Osteocyte (in vitro differentiated cells): ENCODE measurements at regions not wholly inside any gene's neighbourhood (a gene's known extent, or its start where the extent isn't known, plus 50 kb on each side); places are given as distances from the start of the nearest gene placed in this dataset.
A peak's percentile ranks its signal among the peaks of the same experiment; 100 is the strongest.

Source experiments
- DNase-seq: peaks from one replicate; pipeline ENCODE4 v3.0.0; 2021; ENCODE audit warnings: mixed read lengths; ENCODE audit not compliant: unreplicated experiment; ENCODE audit errors: extremely low spot score
- H3K27ac Mint-ChIP-seq: one replicate; pipeline ENCODE4 v1.8.0; 2021; ENCODE audit warnings: mild to moderate bottlenecking, mixed read lengths; ENCODE audit not compliant: unreplicated experiment
- H3K27me3 Mint-ChIP-seq: one replicate; pipeline ENCODE4 v1.8.0; 2021; ENCODE audit warnings: mixed read lengths; ENCODE audit not compliant: unreplicated experiment
- H3K36me3 Mint-ChIP-seq: one replicate; pipeline ENCODE4 v1.8.0; 2021; ENCODE audit warnings: mixed read lengths; ENCODE audit not compliant: unreplicated experiment
- H3K4me1 Mint-ChIP-seq: one replicate; pipeline ENCODE4 v1.8.0; 2021; ENCODE audit warnings: mixed read lengths; ENCODE audit not compliant: unreplicated experiment
- H3K4me3 Mint-ChIP-seq: one replicate; pipeline ENCODE4 v1.8.0; 2021; ENCODE audit warnings: mild to moderate bottlenecking, moderate library complexity, mixed read lengths; ENCODE audit not compliant: unreplicated experiment
- H3K9me3 Mint-ChIP-seq: one replicate; pipeline ENCODE4 v1.8.0; 2021; ENCODE audit warnings: mixed read lengths; ENCODE audit not compliant: unreplicated experiment
- TF ChIP-seq, protein P1 (sequence below): fragments of 200-600 bp; sonication (generic); IDR thresholded peaks from 2 replicates; pipeline ENCODE4 v1.5.0; 2021; ENCODE audit warnings: antibody characterized with exemption, mild to moderate bottlenecking, moderate library complexity

DNA sequence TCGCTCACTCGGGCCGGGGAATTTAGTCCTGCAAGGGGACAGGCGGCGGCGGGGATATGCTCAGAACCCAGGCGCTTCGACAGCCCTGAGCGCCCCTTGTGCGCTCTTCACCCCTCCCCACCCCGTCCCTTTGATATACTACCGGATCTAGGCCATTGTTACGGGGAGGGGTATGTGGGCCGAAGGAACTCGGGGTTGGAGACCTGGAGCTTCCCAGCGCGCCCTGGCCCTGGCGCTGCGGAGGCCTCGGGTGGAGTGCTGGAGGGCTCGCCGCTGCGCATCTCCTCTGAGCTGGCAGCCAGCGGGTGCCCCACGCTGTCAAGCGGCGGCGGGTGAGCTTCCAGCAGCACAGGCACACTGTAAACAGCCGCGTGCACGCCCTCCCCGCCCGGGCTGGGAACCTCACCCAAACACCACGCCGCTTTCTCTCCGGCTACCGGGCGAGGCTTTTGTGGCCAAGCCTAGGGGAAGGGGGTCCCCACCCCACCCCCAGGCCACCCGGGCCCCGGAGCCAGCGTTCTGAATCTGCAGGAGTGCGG lies 54.5 kb upstream of the BCOR start:
- Mint-ChIP-seq H3K4me3 (peak overlapping the region; percentile 54), H3K4me1 (peaks cover 66% of the 10 kb centered on the region), H3K27ac (peak overlapping the region; percentile 83), H3K36me3 (no peaks in the 10 kb centered on the region), H3K9me3 (no peaks in the 10 kb centered on the region), H3K27me3 (no peaks in the 10 kb centered on the region)
- no peak for DNase-seq
- TF ChIP-seq, protein P1, sequence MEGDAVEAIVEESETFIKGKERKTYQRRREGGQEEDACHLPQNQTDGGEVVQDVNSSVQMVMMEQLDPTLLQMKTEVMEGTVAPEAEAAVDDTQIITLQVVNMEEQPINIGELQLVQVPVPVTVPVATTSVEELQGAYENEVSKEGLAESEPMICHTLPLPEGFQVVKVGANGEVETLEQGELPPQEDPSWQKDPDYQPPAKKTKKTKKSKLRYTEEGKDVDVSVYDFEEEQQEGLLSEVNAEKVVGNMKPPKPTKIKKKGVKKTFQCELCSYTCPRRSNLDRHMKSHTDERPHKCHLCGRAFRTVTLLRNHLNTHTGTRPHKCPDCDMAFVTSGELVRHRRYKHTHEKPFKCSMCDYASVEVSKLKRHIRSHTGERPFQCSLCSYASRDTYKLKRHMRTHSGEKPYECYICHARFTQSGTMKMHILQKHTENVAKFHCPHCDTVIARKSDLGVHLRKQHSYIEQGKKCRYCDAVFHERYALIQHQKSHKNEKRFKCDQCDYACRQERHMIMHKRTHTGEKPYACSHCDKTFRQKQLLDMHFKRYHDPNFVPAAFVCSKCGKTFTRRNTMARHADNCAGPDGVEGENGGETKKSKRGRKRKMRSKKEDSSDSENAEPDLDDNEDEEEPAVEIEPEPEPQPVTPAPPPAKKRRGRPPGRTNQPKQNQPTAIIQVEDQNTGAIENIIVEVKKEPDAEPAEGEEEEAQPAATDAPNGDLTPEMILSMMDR = no peak

DNA sequence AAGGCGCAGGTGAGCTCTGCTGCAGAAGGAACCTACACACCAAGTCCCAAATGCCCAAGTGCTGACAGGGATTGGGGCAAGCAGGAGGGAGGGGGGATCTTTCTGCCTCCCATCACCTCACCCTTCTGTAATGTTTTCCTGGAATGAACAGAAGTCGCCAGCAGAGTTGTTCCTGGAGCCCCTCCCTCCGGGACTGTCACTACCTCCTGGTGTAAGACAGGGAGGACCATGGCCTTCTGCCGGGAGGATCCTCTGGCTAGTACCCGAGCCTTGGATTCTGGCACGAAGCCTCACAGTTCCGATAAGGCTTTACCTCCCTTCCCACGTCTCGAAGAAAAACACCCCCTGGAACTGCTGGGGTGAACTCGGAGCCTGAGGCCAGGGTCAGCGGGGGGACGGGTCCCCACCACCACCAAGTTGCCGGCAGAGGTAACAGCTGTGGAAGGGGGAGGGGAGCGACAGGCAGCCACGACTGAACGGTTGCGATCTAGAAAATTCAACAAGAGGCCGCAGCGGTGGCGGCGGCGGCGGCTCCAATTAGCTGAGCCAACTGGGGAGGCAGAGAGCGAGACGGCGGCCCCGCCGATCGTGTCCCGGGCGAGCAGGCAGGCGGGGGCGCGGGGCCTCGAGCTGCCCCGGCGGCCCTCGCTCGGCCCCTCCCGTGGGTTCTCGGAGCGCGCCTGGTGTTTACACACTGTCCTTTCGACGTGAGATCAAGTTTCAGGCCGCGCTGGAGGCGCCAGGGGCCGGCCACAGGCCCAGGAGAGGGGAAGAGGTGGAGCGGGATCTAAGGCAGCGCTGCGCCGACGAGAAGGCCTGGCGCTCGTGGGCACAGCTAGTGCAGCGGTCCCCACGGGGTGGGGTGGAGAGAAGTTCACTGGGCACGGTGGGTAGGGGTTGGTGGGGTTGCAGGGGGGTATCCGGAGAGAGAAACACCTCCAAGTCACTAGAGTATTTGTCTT lies 53.7 kb upstream of the BCOR start:
- no peak for DNase-seq
- H3K36me3 Mint-ChIP-seq = no peaks in the 10 kb centered on the region
- H3K4me1 Mint-ChIP-seq = peaks cover 66% of the 10 kb centered on the region
- H3K27me3 Mint-ChIP-seq = no peaks in the 10 kb centered on the region
- H3K4me3 Mint-ChIP-seq = peak overlapping the region; percentile 42
- no peaks in the 10 kb centered on the region for H3K9me3 Mint-ChIP-seq
- peak overlapping the region; percentile 80 for H3K27ac Mint-ChIP-seq
- TF ChIP-seq, protein P1 = no peak

DNA sequence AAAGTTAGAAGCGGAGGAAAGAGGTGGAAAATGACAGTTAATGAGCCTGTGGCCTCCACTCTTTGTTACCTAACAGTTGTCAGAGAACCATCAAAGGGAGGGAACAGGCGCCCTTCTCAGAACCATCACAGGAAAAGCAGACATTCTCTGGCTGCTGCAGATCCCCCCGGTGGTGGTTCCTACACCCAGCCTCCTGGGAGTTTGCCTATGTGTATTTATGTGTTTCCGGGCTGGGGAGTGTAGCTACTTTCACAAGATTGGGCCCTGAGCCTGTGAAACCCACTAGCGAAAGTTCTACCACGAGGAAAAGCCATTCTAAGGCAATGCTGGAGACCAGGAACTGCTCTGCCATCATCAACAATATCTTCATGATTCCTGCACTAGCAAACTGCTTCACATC lies 52.7 kb upstream of the BCOR start:
- Mint-ChIP-seq H3K9me3 (no peaks in the 10 kb centered on the region), H3K4me1 (peaks cover 62% of the 10 kb centered on the region), H3K27me3 (no peaks in the 10 kb centered on the region), H3K36me3 (no peaks in the 10 kb centered on the region), H3K4me3 (no peak overlapping the region), H3K27ac (no peak overlapping the region)
- no peak for DNase-seq
- TF ChIP-seq, protein P1 = no peak

- TF ChIP-seq, protein P1 = no peak
- no peak for DNase-seq
- H3K27me3 Mint-ChIP-seq = no peaks in the 10 kb centered on the region
- no peaks in the 10 kb centered on the region for H3K9me3 Mint-ChIP-seq
- H3K36me3 Mint-ChIP-seq = no peaks in the 10 kb centered on the region
- H3K27ac Mint-ChIP-seq = peak overlapping the region; percentile 90
- H3K4me3 Mint-ChIP-seq = no peak overlapping the region
- H3K4me1 Mint-ChIP-seq = peaks cover 66% of the 10 kb centered on the region
Measured at GRCh38 chrX:40149286-40150175, 51.8 kb upstream of the BCOR start.
